ENCODE measurements at regions not wholly inside any gene's neighbourhood (a gene's known extent, or its start where the extent isn't known, plus 50 kb on each side); places are given as distances from the start of the nearest gene placed in this dataset.

DNA sequence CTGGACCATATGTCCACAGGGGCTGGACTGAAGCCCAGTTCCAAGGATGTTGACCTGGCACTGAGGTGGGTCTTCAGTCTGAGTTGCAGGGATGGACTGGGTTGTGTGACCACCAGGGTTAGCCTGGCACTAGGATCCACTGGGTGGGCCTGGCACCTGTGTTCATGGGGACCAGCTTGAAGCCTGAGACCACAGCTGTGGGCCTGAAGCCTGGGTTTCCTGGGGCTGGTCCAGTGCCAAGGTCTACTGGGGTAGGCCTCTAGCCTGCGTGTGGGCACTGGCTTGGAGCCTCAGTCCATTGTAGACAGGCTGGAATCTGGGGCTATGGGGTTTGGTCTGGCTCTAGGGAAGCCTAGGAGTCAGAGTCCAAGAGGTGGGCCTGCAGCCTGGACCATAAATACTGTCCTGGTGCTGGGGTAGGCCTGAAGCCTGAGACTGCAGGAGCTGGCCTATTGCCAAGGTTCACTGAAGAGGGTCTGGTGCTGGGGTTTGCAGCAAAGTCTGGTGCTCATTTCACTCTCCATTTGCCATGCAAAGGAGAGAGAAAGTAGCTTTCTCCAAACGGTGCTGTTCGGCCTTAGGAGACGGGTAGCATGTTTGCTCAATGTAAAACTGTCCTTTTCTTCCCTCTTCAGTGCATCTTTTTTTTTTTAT, 51.2 kb upstream of the TBC1D5 start:
- Histone ChIP-seq H3K27ac (ENCODE audit: low read depth in 2 of 2, low read length in 2 of 2) (no peak overlapping the region), H3K4me3 (ENCODE audit: low read length in 2 of 2) (no peak overlapping the region), H3K27me3 (ENCODE audit: control insufficient read depth in 2 of 2, insufficient read depth in 2 of 2, low read length in 2 of 2) (no peaks in the 10 kb centered on the region), H3K9ac (ENCODE audit: low read depth in 1 of 2, low read length in 2 of 2) (no peak overlapping the region), H3K36me3 (ENCODE audit: control insufficient read depth in 2 of 2, insufficient read depth in 2 of 2, low read length in 2 of 2) (no peaks in the 10 kb centered on the region), H3K4me1 (ENCODE audit: control insufficient read depth in 2 of 2, insufficient read depth in 2 of 2, low read length in 2 of 2) (no peaks in the 10 kb centered on the region), H3K9me3 (ENCODE audit: control insufficient read depth in 2 of 2, low read length in 2 of 2) (no peaks in the 10 kb centered on the region)

Data from mucosa of rectum (tissue), 2 donors.